ENCODE measurements at regions not wholly inside any gene's neighbourhood (a gene's known extent, or its start where the extent isn't known, plus 50 kb on each side); places are given as distances from the start of the nearest gene placed in this dataset.

- TF ChIP-seq CTCF (IDR thresholded peaks at IDR 0.05) (no peak), POLR2AphosphoS5 (IDR thresholded peaks at IDR 0.05) (no peak)
Observed at GRCh38 chr12:65664715-65665250, 159.5 kb upstream of the HMGA2 start.
